ENCODE measurements at regions not wholly inside any gene's neighbourhood (a gene's known extent, or its start where the extent isn't known, plus 50 kb on each side); places are given as distances from the start of the nearest gene placed in this dataset.
A peak's percentile ranks its signal among the peaks of the same experiment; 100 is the strongest.

DNA sequence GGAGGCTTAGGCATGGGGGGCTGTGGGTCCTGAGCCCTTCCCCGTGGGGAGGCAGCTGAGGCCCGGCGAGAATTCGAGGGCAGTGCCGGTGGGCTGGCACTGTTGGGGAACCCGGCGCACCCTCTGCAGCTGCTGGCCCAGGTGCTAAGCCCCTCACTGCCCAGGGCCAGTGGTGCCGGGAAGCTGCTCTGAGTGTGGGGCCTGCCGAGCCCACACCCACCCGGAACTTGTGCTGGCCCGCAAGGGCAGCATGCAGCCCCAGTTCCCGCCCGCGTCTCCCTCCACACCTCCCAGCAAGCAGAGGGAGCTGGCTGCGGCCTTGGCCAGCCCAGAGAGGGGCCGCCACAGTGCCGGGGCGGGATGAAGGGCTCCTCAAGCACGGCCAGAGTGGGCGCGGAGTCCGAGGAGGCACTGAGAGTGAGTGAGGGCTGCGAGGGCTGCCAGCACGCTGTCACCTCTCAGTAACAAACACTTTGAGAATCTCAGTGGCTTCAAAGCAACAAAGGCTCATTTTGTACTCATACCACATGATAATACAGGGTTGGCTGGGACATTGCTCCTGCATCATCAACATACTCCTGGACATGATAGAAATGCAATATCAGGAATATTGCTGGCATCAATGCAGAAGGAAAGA lies 265.7 kb upstream of the ANKRD55 start:
- Mint-ChIP-seq H3K27ac (no peak overlapping the region), H3K27me3 (ENCODE audit: low read depth in 3 of 3) (peaks cover 0 to 4% (median 0%) of the 10 kb centered on the region in 3 donors), H3K4me3 (no peak overlapping the region), H3K9me3 (no peaks in the 10 kb centered on the region), H3K36me3 (no peaks in the 10 kb centered on the region), H3K4me1 (no peaks in the 10 kb centered on the region)
- no peak for DNase-seq

DNA sequence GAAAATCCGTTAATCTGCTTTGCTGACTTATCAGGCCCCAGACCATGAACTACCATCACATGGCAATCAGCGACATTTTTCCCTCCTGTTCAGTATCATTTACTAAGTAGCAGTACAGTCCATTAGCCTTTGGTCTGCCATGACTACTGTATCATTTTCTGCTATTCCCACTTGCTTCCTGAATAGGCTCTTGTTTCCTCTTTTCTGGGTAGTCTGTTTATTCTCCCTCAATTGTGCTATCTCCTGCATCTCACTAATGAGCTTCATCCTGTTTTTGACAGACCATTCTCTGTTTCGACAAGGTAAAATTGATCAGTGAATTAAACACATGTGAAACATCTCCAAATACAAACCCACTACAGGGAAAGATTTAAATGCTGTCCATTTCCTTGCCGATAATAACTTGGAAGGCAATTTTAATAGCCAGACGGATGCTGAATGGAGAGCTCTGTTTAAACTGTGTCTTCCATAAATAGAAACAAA lies 263.5 kb upstream of the ANKRD55 start:
- no peak overlapping the region for H3K27ac Mint-ChIP-seq
- H3K4me3 Mint-ChIP-seq = no peak overlapping the region
- no peaks in the 10 kb centered on the region for H3K9me3 Mint-ChIP-seq
- peaks cover 0 to 4% (median 3%) of the 10 kb centered on the region in 3 donors for H3K27me3 Mint-ChIP-seq (ENCODE audit: low read depth in 3 of 3)
- H3K36me3 Mint-ChIP-seq = no peaks in the 10 kb centered on the region
- DNase-seq = no peak
- no peaks in the 10 kb centered on the region for H3K4me1 Mint-ChIP-seq

DNA sequence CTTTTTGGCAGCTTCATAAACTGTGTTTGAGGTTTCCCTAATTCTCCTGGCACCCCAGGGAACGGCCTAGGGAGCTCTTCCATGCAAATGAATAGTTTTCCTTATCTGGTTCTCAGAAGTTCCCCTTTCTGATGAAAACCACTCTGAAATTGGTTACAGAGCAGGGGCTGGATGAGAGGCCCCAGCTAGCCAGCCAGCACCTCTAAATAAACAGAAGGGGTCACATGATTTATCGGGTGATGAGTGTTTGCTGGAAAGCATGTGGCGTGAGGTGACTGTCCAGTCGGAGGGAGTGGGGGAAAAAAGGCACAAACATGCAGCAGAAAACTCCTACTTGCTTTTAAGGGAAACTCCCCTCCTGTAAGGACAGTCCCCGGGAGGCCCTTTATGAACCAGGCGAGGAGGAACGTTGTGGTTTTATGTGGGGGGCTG lies 261.2 kb upstream of the ANKRD55 start:
- H3K27me3 Mint-ChIP-seq (ENCODE audit: low read depth in 3 of 3) = peaks cover 0 to 3% (median 1%) of the 10 kb centered on the region in 3 donors
- no peak overlapping the region for H3K4me3 Mint-ChIP-seq
- H3K9me3 Mint-ChIP-seq = no peaks in the 10 kb centered on the region
- H3K4me1 Mint-ChIP-seq = no peaks in the 10 kb centered on the region
- H3K36me3 Mint-ChIP-seq = no peaks in the 10 kb centered on the region
- no peak for DNase-seq
- no peak overlapping the region for H3K27ac Mint-ChIP-seq

DNA sequence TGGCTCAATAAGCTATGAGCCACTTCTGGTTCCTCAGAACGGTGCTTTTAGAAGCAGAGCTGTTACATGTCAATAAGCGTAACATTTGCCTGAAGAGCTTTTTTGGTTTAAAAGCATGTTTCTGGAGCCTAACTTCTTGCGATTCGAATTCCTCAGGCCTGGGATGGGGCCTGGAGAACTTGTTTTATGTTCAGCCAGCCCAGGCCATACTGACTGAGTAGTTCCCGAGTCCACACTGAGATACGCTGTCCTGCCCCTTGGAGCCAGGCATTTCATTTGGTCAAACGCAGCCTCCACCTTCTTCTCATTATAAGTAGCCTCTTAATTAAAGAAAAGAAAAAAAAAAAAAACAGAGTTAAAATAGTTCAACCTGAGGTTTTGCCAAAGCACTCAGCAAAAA lies 260.6 kb upstream of the ANKRD55 start:
- no peaks in the 10 kb centered on the region for H3K9me3 Mint-ChIP-seq
- no peaks in the 10 kb centered on the region for H3K4me1 Mint-ChIP-seq
- H3K4me3 Mint-ChIP-seq = no peak overlapping the region
- no peak overlapping the region for H3K27ac Mint-ChIP-seq
- H3K27me3 Mint-ChIP-seq (ENCODE audit: low read depth in 3 of 3) = peaks cover 0 to 3% (median 1%) of the 10 kb centered on the region in 3 donors
- no peaks in the 10 kb centered on the region for H3K36me3 Mint-ChIP-seq
- DNase-seq = no peak

DNA sequence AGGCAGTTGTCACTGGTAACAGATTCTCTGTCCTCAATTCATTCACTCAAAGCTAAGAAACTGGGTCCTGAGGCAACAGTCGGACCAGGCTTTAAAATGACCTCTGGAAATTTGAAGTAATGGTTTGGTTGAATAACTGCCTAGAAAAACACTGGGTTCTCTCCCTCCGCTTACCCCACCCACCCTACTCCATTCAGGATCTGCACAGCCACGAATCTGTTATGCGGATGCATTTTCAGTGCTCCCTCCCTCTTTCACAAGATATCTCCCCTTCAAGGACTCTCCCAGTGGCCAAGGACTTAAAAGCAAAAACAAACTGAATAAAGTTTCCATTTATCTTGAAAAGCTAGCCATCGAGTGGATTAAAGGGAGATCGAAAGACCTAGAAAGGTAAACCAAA lies 260.2 kb upstream of the ANKRD55 start:
- no peaks in the 10 kb centered on the region for H3K9me3 Mint-ChIP-seq
- H3K27me3 Mint-ChIP-seq (ENCODE audit: low read depth in 3 of 3) = peaks cover 0 to 3% (median 1%) of the 10 kb centered on the region in 3 donors
- no peak for DNase-seq
- no peaks in the 10 kb centered on the region for H3K36me3 Mint-ChIP-seq
- no peak overlapping the region for H3K27ac Mint-ChIP-seq
- no peaks in the 10 kb centered on the region for H3K4me1 Mint-ChIP-seq
- no peak overlapping the region for H3K4me3 Mint-ChIP-seq

DNA sequence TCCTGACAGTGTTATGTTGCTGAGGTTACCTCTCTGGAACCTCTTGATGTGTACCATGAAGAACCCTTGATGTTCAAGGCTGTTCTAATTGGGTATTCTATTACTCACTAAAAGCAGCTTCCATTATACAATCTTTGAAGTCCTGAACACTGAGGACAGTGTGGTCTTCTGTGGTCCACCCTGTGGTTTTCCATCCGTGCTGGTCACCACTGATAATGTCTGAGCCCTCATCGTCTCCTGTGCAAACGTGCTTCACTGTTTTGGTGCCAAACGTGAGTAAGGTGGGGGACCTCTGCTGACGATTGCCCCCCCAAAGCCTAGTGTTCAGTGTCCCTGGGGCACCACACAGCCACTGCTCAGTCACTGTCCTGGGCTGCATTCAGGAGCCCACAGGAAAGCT lies 259.7 kb upstream of the ANKRD55 start:
- H3K27ac Mint-ChIP-seq = no peak overlapping the region
- no peaks in the 10 kb centered on the region for H3K9me3 Mint-ChIP-seq
- H3K4me3 Mint-ChIP-seq = no peak overlapping the region
- peaks cover 0 to 3% (median 1%) of the 10 kb centered on the region in 3 donors for H3K27me3 Mint-ChIP-seq (ENCODE audit: low read depth in 3 of 3)
- no peaks in the 10 kb centered on the region for H3K36me3 Mint-ChIP-seq
- no peaks in the 10 kb centered on the region for H3K4me1 Mint-ChIP-seq
- DNase-seq = no peak

DNA sequence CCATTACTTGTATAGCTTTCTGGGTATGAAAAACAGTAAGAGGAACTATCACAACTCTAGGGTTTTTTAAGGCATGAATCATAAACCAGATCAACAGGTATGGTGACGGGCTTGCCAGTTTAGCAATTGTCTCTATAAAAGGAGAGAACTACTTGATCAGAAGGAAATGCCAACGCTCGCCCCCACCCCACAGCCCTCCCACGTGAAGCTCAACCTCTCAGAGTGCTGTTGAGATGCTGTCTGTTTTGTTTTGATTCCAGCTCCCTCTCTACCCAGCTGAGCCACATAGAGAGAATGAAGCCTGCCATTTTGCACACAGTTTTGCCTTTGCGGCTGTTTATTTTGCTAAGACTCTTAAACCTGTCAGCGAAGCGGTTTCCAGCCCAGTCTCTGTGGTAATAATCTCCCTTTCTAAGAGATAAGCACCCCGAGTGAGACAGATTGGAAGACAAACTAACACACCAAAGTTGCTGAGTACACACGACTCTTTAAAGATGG lies 257.9 kb upstream of the ANKRD55 start:
- no peaks in the 10 kb centered on the region for H3K4me1 Mint-ChIP-seq
- no peak overlapping the region for H3K27ac Mint-ChIP-seq
- H3K27me3 Mint-ChIP-seq (ENCODE audit: low read depth in 3 of 3) = peaks cover 0 to 3% (median 0%) of the 10 kb centered on the region in 3 donors
- no peak for DNase-seq
- H3K9me3 Mint-ChIP-seq = no peaks in the 10 kb centered on the region
- H3K4me3 Mint-ChIP-seq = no peak overlapping the region
- H3K36me3 Mint-ChIP-seq = no peaks in the 10 kb centered on the region

DNA sequence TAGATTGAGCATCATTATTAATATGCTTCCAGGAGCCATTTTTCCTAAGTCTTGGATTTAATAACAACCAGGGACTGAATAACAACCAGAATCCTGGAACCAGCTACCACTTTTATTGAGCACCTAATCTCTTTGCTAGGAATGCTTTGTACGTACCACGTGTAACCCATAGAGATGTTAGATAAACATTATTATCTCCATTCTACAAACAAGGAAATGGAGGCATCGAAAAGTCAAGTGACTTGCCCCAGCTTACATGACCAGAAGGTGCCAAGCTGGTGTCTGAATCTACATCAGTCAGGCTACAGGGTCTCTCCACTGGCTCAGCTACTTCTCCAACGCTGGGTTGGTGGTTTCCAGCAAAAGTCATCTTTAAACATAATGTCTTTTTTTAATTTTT lies 256.1 kb upstream of the ANKRD55 start:
- H3K9me3 Mint-ChIP-seq = no peaks in the 10 kb centered on the region
- DNase-seq = no peak
- peaks cover 0 to 4% (median 3%) of the 10 kb centered on the region in 3 donors for H3K27me3 Mint-ChIP-seq (ENCODE audit: low read depth in 3 of 3)
- no peak overlapping the region for H3K27ac Mint-ChIP-seq
- H3K4me3 Mint-ChIP-seq = no peak overlapping the region
- no peaks in the 10 kb centered on the region for H3K36me3 Mint-ChIP-seq
- no peaks in the 10 kb centered on the region for H3K4me1 Mint-ChIP-seq

- H3K27ac Mint-ChIP-seq = no peak overlapping the region
- no peaks in the 10 kb centered on the region for H3K36me3 Mint-ChIP-seq
- H3K4me1 Mint-ChIP-seq = no peaks in the 10 kb centered on the region
- no peak for DNase-seq
- H3K9me3 Mint-ChIP-seq = no peaks in the 10 kb centered on the region
- peaks cover 0 to 4% (median 4%) of the 10 kb centered on the region in 3 donors for H3K27me3 Mint-ChIP-seq (ENCODE audit: low read depth in 3 of 3)
- no peak overlapping the region for H3K4me3 Mint-ChIP-seq
Observed at GRCh38 chr5:56487528-56488115, 254.5 kb upstream of the ANKRD55 start.

GRCh38 chr5:56482363-56482762 lies 249.2 kb upstream of the ANKRD55 start:
- peak overlapping the region; percentile 83 to 88 (median 84) for H3K4me3 Mint-ChIP-seq
- peaks cover 21 to 22% of the 10 kb centered on the region in 2 donors for H3K4me1 Mint-ChIP-seq
- H3K36me3 Mint-ChIP-seq = no peaks in the 10 kb centered on the region
- peaks cover 7 to 20% (median 12%) of the 10 kb centered on the region in 3 donors for H3K27me3 Mint-ChIP-seq (ENCODE audit: low read depth in 3 of 3)
- DNase-seq = no peak
- no peaks in the 10 kb centered on the region for H3K9me3 Mint-ChIP-seq
- no peak overlapping the region for H3K27ac Mint-ChIP-seq

DNA sequence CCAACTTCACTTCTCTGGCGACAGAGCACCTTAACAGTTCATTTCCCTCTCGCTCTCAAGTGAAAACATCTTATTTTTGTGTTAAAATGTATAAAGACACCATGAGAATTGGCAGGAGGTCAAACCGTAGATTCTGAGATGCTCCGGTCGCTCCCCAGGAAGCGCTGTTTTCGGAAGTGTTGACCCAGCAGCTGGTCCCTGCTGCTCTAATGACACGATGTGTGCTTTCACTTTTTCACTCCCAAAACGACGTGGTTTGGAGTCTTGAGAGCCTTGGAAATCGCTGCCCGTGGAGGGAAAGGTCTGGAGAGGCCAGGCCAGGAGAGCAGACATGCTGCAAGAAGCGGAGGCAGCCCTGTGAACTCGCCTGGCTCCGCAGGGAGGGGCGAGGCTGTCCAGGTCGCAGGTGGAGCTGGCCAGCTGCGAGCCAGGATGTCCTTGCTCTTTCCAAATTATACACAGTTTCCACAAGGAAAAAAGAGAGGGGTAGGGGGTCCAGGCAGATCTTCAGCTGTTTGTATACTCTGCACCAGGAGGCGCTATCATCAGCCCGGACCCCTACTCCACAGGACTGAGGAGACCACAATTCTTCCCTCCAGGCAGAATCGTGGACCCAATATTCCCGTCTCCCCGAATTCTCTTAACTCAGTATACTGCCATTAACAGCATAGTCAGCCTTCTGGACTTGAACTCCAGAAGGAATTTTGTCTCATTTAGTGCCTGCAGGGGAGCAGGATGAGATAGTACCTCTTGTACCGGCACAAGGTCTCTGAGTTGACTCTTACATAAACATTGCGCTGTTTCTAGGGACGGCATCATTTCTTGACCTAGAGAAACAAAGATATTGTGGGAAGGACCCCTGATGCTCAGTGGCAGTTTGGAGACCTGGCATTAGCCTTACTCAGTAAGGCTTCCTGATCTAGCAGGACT lies 248.6 kb upstream of the ANKRD55 start:
- H3K27ac Mint-ChIP-seq = peak overlapping the region in 2 of 6 donors; percentile 77 to 80
- peaks cover 7 to 20% (median 12%) of the 10 kb centered on the region in 3 donors for H3K27me3 Mint-ChIP-seq (ENCODE audit: low read depth in 3 of 3)
- peak in 2 of 3 donors; percentile 9 to 21 for DNase-seq
- H3K4me1 Mint-ChIP-seq = peaks cover 21 to 22% of the 10 kb centered on the region in 2 donors
- H3K36me3 Mint-ChIP-seq = no peaks in the 10 kb centered on the region
- H3K9me3 Mint-ChIP-seq = no peaks in the 10 kb centered on the region
- H3K4me3 Mint-ChIP-seq = peak overlapping the region; percentile 83 to 88 (median 84)

DNA sequence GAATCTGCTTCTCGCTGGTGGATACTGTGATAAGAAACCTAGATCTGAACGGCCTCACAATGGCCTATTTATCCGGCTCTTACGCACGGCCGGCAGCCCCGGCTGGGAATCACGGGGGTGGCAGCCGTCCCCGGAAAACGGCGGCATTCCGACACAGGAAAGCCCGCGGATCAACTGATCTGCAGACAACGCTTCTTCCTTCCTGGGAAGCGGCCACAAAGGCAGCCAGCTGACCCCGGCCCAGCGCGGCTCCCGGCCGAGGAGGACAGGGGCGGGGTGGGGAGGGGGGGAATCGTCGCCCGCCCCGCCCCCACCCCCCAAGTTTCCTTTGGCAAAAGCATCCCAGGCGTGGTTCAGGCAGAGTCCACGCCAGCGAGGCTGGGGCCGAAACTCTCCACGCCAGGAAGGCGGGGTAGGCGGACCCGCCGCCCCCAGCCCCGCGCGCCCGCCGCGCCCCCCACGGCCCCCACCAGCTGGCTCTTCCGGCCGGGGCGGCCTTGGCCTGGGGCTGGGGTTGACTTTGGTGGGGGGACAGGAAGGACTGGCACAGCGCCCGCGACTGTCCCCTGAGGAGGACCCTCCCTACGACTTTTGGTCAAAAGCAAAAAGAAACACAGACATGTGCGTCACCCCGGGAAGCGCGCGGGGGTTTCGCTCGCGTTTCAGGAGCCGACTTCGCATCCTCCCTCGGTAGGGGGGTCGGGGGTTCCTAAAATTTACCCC lies 247.7 kb upstream of the ANKRD55 start:
- peak overlapping the region; percentile 83 to 88 (median 84) for H3K4me3 Mint-ChIP-seq
- no peaks in the 10 kb centered on the region for H3K36me3 Mint-ChIP-seq
- DNase-seq = peak; percentile 4 to 12 (median 10)
- H3K27me3 Mint-ChIP-seq (ENCODE audit: low read depth in 3 of 3) = peaks cover 7 to 20% (median 12%) of the 10 kb centered on the region in 3 donors
- H3K9me3 Mint-ChIP-seq = no peaks in the 10 kb centered on the region
- H3K27ac Mint-ChIP-seq = peak overlapping the region in 3 of 6 donors; percentile 21 to 80 (median 38)
- peaks cover 21 to 22% of the 10 kb centered on the region in 2 donors for H3K4me1 Mint-ChIP-seq

- Mint-ChIP-seq H3K9me3 (no peaks in the 10 kb centered on the region), H3K4me3 (peak overlapping the region; percentile 44 to 77 (median 66)), H3K36me3 (no peaks in the 10 kb centered on the region), H3K27me3 (ENCODE audit: low read depth in 3 of 3) (peaks cover 7 to 20% (median 12%) of the 10 kb centered on the region in 3 donors), H3K4me1 (peaks cover 21 to 22% of the 10 kb centered on the region in 2 donors), H3K27ac (peak overlapping the region in 1 of 6 donors; percentile 6)
- no peak for DNase-seq
Observed at GRCh38 chr5:56480078-56480704, 247.1 kb upstream of the ANKRD55 start.

Measured in immature natural killer cell (primary cell).